HepG2 (cell line): ENCODE measurements at regions not wholly inside any gene's neighbourhood (a gene's known extent, or its start where the extent isn't known, plus 50 kb on each side); places are given as distances from the start of the nearest gene placed in this dataset.

Source experiments
- ATAC-seq: fragments of 200-7000 bp; cut with Tn5 transposase; 3 replicates; pipeline ENCODE4 v1.9.1; 2020; ENCODE audit warnings: mild to moderate bottlenecking, moderate library complexity
- BruUV-seq: library from RNA; stranded (reverse); fragments of 400-500 nt; replicated peaks from 2 replicates; lab custom pipeline; 2021; lab: Mats Ljungman, UMichigan
- CTCF ChIA-PET: fragments of 300-600 bp; formaldehyde crosslinking; extraction: SDS; loops from one replicate; lab custom pipeline; 2021; ENCODE audit warnings: low total read pairs, inconsistent platforms, low intra/inter-chr PET ratio; lab: Yijun Ruan, JAX
- POLR2A ChIA-PET: fragments of 350-600 bp; sonication (Branson Sonifier 250); formaldehyde crosslinking; loops from one replicate; lab custom pipeline; 2020; ENCODE audit warnings: antibody characterized with exemption, inconsistent platforms; lab: Yijun Ruan, JAX
- DNase-seq: peaks from one replicate; pipeline ENCODE4 v3.0.0-alpha.2; 2015; ENCODE audit warnings: low spot score
- FAIRE-seq: peaks from 3 replicates; lab custom pipeline; 2011; peaks lifted over from hg19 to GRCh38; lab: Jason Lieb, UNC
- H2AFZ ChIP-seq: one replicate; pipeline ENCODE4 v1.6.1; 2011; ENCODE audit warnings: low read length, inconsistent platforms
- H3K27ac ChIP-seq: fragments of 300-600 bp; 3 replicates; pipeline ENCODE4 v1.8.0; 2011; ENCODE audit warnings: mixed run types, mild to moderate bottlenecking, mixed read lengths, low read length, inconsistent platforms; ENCODE audit not compliant: insufficient read depth; ENCODE audit errors: extremely low read length
- H3K27me3 ChIP-seq, 2 experiments: fragments of 200-600 bp in 1 of 2; 2 replicates in 1 of 2; 3 replicates in 1 of 2; pipeline versions ENCODE4 v1.6.0 to v1.8.0; 2011; ENCODE audit warnings: low read length in 2 of 2, mild to moderate bottlenecking in 2 of 2, moderate library complexity in 2 of 2, inconsistent platforms in 1 of 2; ENCODE audit not compliant: insufficient read depth in 2 of 2, control insufficient read depth in 1 of 2
- H3K36me3 ChIP-seq, 2 experiments: fragments of 200-600 bp in 1 of 2; replicated peaks in 1 of 2; 2 replicates in 1 of 2; 3 replicates in 1 of 2; pipeline versions ENCODE4 v1.5.1 to v1.8.0; 2011; ENCODE audit warnings: low read length in 2 of 2, inconsistent platforms in 1 of 2; ENCODE audit not compliant: insufficient read depth in 2 of 2, control insufficient read depth in 1 of 2
- H3K4me1 ChIP-seq: 2 replicates; pipeline ENCODE4 v1.5.1; 2012; ENCODE audit warnings: low read length, inconsistent platforms; ENCODE audit not compliant: insufficient read depth
- H3K4me2 ChIP-seq: 2 replicates; pipeline ENCODE4 v1.6.0; 2011; ENCODE audit warnings: low read depth, low read length, inconsistent platforms
- H3K4me3 ChIP-seq, 3 experiments: fragments of 200-600 bp in 1 of 3; sonication (generic), shearing (Covaris generic) in 1 of 3; replicated peaks in 1 of 3; 2 replicates each; pipeline ENCODE4 v1.5.1; 2011 to 2016; ENCODE audit warnings: low read length in 3 of 3, inconsistent platforms in 2 of 3, low read depth in 2 of 3, mild to moderate bottlenecking in 2 of 3, control low read depth in 1 of 3, mixed read lengths in 1 of 3; ENCODE audit not compliant: insufficient read depth in 1 of 3
- H3K79me2 ChIP-seq: one replicate; pipeline ENCODE4 v1.6.1; 2011; ENCODE audit warnings: low read length, inconsistent platforms; ENCODE audit not compliant: insufficient read depth
- H3K9ac ChIP-seq: 2 replicates; pipeline ENCODE4 v1.6.0; 2011; ENCODE audit warnings: mild to moderate bottlenecking, low read depth, low read length, inconsistent platforms; ENCODE audit not compliant: insufficient read depth
- H3K9me3 ChIP-seq: 2 replicates; pipeline ENCODE4 v1.5.1; 2012; ENCODE audit warnings: mild to moderate bottlenecking, low read length
- H4K20me1 ChIP-seq: 2 replicates; pipeline ENCODE4 v1.6.0; 2011; ENCODE audit warnings: inconsistent platforms, mild to moderate bottlenecking, low read length, moderate library complexity; ENCODE audit not compliant: insufficient read depth
- ATRX ChIP-seq: sonication (generic); formaldehyde crosslinking; IDR thresholded peaks from 2 replicates; pipeline ENCODE4 v1.4.0; 2020; ENCODE audit warnings: missing genetic modification reagents, borderline replicate concordance
- CBX2 ChIP-seq, 2 experiments: fragments of 200-600 bp in 1 of 2; sonication (generic); formaldehyde crosslinking in 1 of 2; IDR thresholded peaks; 2 replicates each; pipeline versions ENCODE4 v1.7.0 to v1.8.1; 2018 to 2022; ENCODE audit warnings: low read depth in 2 of 2, low read length in 1 of 2, mild to moderate bottlenecking in 1 of 2, missing genetic modification reagents in 1 of 2
- EED ChIP-seq: sonication (generic); formaldehyde crosslinking; IDR thresholded peaks from 2 replicates; pipeline ENCODE4 v1.5.0; 2020; ENCODE audit warnings: mild to moderate bottlenecking, missing genetic modification reagents
- KAT8 ChIP-seq: IDR thresholded peaks from 2 replicates; pipeline ENCODE4 v1.6.1; 2016; ENCODE audit warnings: missing genetic modification reagents, missing compliant biosample characterization
- KLF16 ChIP-seq, 2 experiments: sonication (generic) in 1 of 2; formaldehyde crosslinking in 1 of 2; IDR thresholded peaks; 2 replicates each; pipeline versions ENCODE4 v1.6.1 to v1.8.0; 2016 to 2023; ENCODE audit warnings: missing genetic modification reagents in 2 of 2, missing compliant biosample characterization in 1 of 2
- NCOA1 ChIP-seq: sonication (generic); formaldehyde crosslinking; IDR thresholded peaks from 2 replicates; pipeline ENCODE4 v1.9.0; 2021; ENCODE audit warnings: missing genetic modification reagents
- PHF8 ChIP-seq: sonication (generic); formaldehyde crosslinking; IDR thresholded peaks from 2 replicates; pipeline ENCODE4 v1.5.0; 2020; ENCODE audit warnings: missing genetic modification reagents
- SIX4 ChIP-seq: sonication (generic); formaldehyde crosslinking; IDR thresholded peaks from 2 replicates; pipeline ENCODE4 v1.4.0; 2020; ENCODE audit warnings: missing genetic modification reagents
- TAF1 ChIP-seq: sonication (generic); formaldehyde crosslinking; IDR thresholded peaks from 2 replicates; pipeline ENCODE4 v1.4.0; 2020; ENCODE audit warnings: missing genetic modification reagents
- TRAFD1 ChIP-seq: sonication (generic); formaldehyde crosslinking; IDR thresholded peaks from 2 replicates; pipeline ENCODE4 v1.5.1; 2020; ENCODE audit warnings: missing genetic modification reagents, mild to moderate bottlenecking, borderline replicate concordance
- ZNF256 ChIP-seq: sonication (generic); formaldehyde crosslinking; conservative IDR thresholded peaks from 2 replicates; pipeline ENCODE4 v1.4.0; 2020; ENCODE audit warnings: missing genetic modification reagents
- ZNF281 ChIP-seq: sonication (generic); formaldehyde crosslinking; IDR thresholded peaks from 2 replicates; pipeline ENCODE4 v1.4.0; 2020; ENCODE audit warnings: missing genetic modification reagents, borderline replicate concordance
- ZNF547 ChIP-seq: sonication (generic); formaldehyde crosslinking; IDR thresholded peaks from 2 replicates; pipeline ENCODE4 v1.5.1; 2020; ENCODE audit warnings: mild to moderate bottlenecking, missing genetic modification reagents
- ZNF616 ChIP-seq: sonication (generic); formaldehyde crosslinking; IDR thresholded peaks from 2 replicates; pipeline ENCODE4 v1.5.0; 2020; ENCODE audit warnings: low read depth, mild to moderate bottlenecking, missing genetic modification reagents
- ZNF704 ChIP-seq: sonication (generic); formaldehyde crosslinking; IDR thresholded peaks from 2 replicates; pipeline ENCODE4 v1.8.1; 2023; ENCODE audit warnings: mild to moderate bottlenecking, inconsistent platforms, moderate library complexity, missing genetic modification reagents, borderline replicate concordance
- ZNF746 ChIP-seq: sonication (generic); formaldehyde crosslinking; IDR thresholded peaks from 2 replicates; pipeline ENCODE4 v1.8.0; 2022; ENCODE audit warnings: mild to moderate bottlenecking, missing genetic modification reagents
- ZNF782 ChIP-seq: sonication (generic); formaldehyde crosslinking; IDR thresholded peaks from 2 replicates; pipeline ENCODE4 v1.4.0; 2020; ENCODE audit warnings: missing genetic modification reagents, mild to moderate bottlenecking, borderline replicate concordance
- WGBS: methylation state at CpG from one replicate; pipeline ENCODE4 v1.1.6; 2017; ENCODE audit warnings: low lambda C conversion rate; 5-methylcytosine and 5-hydroxymethylcytosine counted together
- in situ Hi-C: cut with HindIII; loops from 2 replicates; pipeline ENCODE4 v1.10.0; 2017; ENCODE audit warnings: low pct_unique_long_range_greater_than_20kb; ENCODE audit not compliant: extremely low pct_ligation_motif_present
- intact Hi-C: fragments of 100-400 bp; cut with micrococcal nuclease; formaldehyde crosslinking; loops from one replicate; pipeline ENCODE4 v1.10.0; 2022; ENCODE audit not compliant: unreplicated experiment

- TF ChIP-seq ZNF547 = no peak
Observed at GRCh38 chr15:93587059-93587521, 498.1 kb upstream of the RGMA start (continued).

GRCh38 chr15:93585012-93585411 is 496.0 kb upstream of the RGMA start:
- Histone ChIP-seq H3K4me3 (no peak overlapping the region), H2AFZ (no peak overlapping the region), H3K27ac (no peak overlapping the region), H3K9me3 (no peaks in the 10 kb centered on the region), H3K79me2 (no peaks in the 10 kb centered on the region), H3K9ac (no peak overlapping the region), H3K4me1 (no peaks in the 10 kb centered on the region), H3K36me3 (no peaks in the 10 kb centered on the region), H4K20me1 (no peaks in the 10 kb centered on the region), H3K27me3 (no peaks in the 10 kb centered on the region; a peak in 1 of 5 replicates), H3K4me2 (no peak overlapping the region)
- WGBS = 8% methylated on average over 2 of the region's 2 CpGs
- in situ Hi-C loops (no loop called here), intact Hi-C loops (no loop called here)
- POLR2A ChIA-PET = no interaction called here
- FAIRE-seq (no peak), ATAC-seq (no peak), DNase-seq (no peak)
- BruUV-seq = no TSS peak
- CTCF ChIA-PET = no interaction called here
- no peak for TF ChIP-seq KAT8 (CRISPR knock-in tag)
- no peak for TF ChIP-seq ZNF704 (CRISPR knock-in tag)
- TF ChIP-seq KLF16 (CRISPR knock-in tag; IDR thresholded peaks at IDR 0.05) = no peak
- no peak for TF ChIP-seq ZNF281 (CRISPR knock-in tag)
- TF ChIP-seq NCOA1 (CRISPR knock-in tag) = no peak
- no peak for TF ChIP-seq ATRX (CRISPR knock-in tag)
- no peak for TF ChIP-seq ZNF616 (CRISPR knock-in tag)
- TF ChIP-seq PHF8 (CRISPR knock-in tag) = no peak
- no peak for TF ChIP-seq ZNF782 (CRISPR knock-in tag)
- TF ChIP-seq TRAFD1 = no peak
- no peak for TF ChIP-seq ZNF746 (CRISPR knock-in tag)
- no peak for TF ChIP-seq SIX4
- no peak for TF ChIP-seq EED (CRISPR knock-in tag)
- no peak for TF ChIP-seq TAF1
- no peak for TF ChIP-seq CBX2 (IDR thresholded peaks at IDR 0.05; ENCODE audit: low read depth, low read length)
- no peak for TF ChIP-seq CBX2 (CRISPR knock-in tag; IDR thresholded peaks at IDR 0.05; ENCODE audit: low read depth)
- TF ChIP-seq ZNF256 = no peak
